Putamen (tissue), 1 donor: ENCODE measurements at regions not wholly inside any gene's neighbourhood (a gene's known extent, or its start where the extent isn't known, plus 50 kb on each side); places are given as distances from the start of the nearest gene placed in this dataset.
"Not testable (repeated sequence)": the region's sequence is repeated elsewhere in the genome, so short reads cannot be mapped to it uniquely, and the experiment has no call there.

Experiments used
- DNase-seq: peaks from one replicate; pipeline ENCODE4 v3.0.0-alpha.2; 2016; ENCODE audit warnings: low spot score

- DNase-seq = no peak
These were observed 452.3 kb downstream of the ZIC3 start for GRCh38 chrX:138018145-138018799.

GRCh38 chrX:138020941-138021340, 455.0 kb downstream of the ZIC3 start:
- DNase-seq = no peak

- no peak for DNase-seq
These were observed 460.3 kb downstream of the ZIC3 start for GRCh38 chrX:138026211-138026610.

- DNase-seq = no peak
These were observed 465.8 kb downstream of the ZIC3 start for GRCh38 chrX:138031715-138032114.

GRCh38 chrX:138034136-138034535, 468.2 kb downstream of the ZIC3 start:
- DNase-seq = no peak

GRCh38 chrX:138037548-138037947, 471.6 kb downstream of the ZIC3 start:
- DNase-seq = no peak

GRCh38 chrX:138057883-138058282, 492.0 kb downstream of the ZIC3 start:
- DNase-seq = no peak

- DNase-seq = no peak
These were observed 493.0 kb downstream of the ZIC3 start for GRCh38 chrX:138058931-138059330.

- no peak for DNase-seq
These were observed 501.5 kb downstream of the ZIC3 start for GRCh38 chrX:138067415-138067814.

GRCh38 chrX:138073626-138074025, 507.7 kb downstream of the ZIC3 start:
- no peak for DNase-seq

- DNase-seq = no peak
These were observed 516.3 kb downstream of the ZIC3 start for GRCh38 chrX:138082251-138082650.

GRCh38 chrX:138082896-138083295, 517.0 kb downstream of the ZIC3 start:
- no peak for DNase-seq

GRCh38 chrX:138110910-138111309, 545.0 kb downstream of the ZIC3 start:
- DNase-seq = not testable (repeated sequence)

- no peak for DNase-seq
These were observed 561.4 kb downstream of the ZIC3 start for GRCh38 chrX:138127314-138127713.

- peak; percentile 10 for DNase-seq
These were observed 562.2 kb downstream of the ZIC3 start for GRCh38 chrX:138128027-138128671.

GRCh38 chrX:138150709-138151108, 560.8 kb downstream of the FGF13 start:
- no peak for DNase-seq

GRCh38 chrX:138157850-138158249, 553.7 kb downstream of the FGF13 start:
- DNase-seq = no peak

- no peak for DNase-seq
These were observed 519.5 kb downstream of the FGF13 start for GRCh38 chrX:138191998-138192397.

- DNase-seq = no peak
These were observed 481.8 kb downstream of the FGF13 start for GRCh38 chrX:138229718-138230117.

- DNase-seq = no peak
These were observed 471.3 kb downstream of the FGF13 start for GRCh38 chrX:138240266-138240665.

- no peak for DNase-seq
These were observed 457.5 kb downstream of the FGF13 start for GRCh38 chrX:138254001-138254400.

- no peak for DNase-seq
These were observed 456.1 kb downstream of the FGF13 start for GRCh38 chrX:138255373-138255772.

- DNase-seq = not testable (repeated sequence)
These were observed 447.4 kb downstream of the FGF13 start for GRCh38 chrX:138264095-138264494.

- DNase-seq = no peak
These were observed 440.6 kb downstream of the FGF13 start for GRCh38 chrX:138270931-138271330.
